Mesendoderm (in vitro differentiated cells): ENCODE measurements at regions not wholly inside any gene's neighbourhood (a gene's known extent, or its start where the extent isn't known, plus 50 kb on each side); places are given as distances from the start of the nearest gene placed in this dataset.

ENCODE experiments used
- DNase-seq: peaks from one replicate; pipeline ENCODE4 v3.0.0; 2013
- H2AK5ac ChIP-seq: 2 replicates; pipeline ENCODE4 v1.6.1; 2013; ENCODE audit warnings: low read length, inconsistent platforms
- H2BK120ac ChIP-seq: 2 replicates; pipeline ENCODE4 v1.6.1; 2013; ENCODE audit warnings: low read depth, mild to moderate bottlenecking, low read length, moderate library complexity, mixed read lengths
- H2BK15ac ChIP-seq: replicated peaks from 2 replicates; pipeline ENCODE4 v1.6.1; 2013; ENCODE audit warnings: low read depth, mild to moderate bottlenecking, moderate library complexity
- H2BK5ac ChIP-seq: 2 replicates; pipeline ENCODE4 v1.6.1; 2013; ENCODE audit warnings: low read length, inconsistent platforms
- H3K18ac ChIP-seq: 2 replicates; pipeline ENCODE4 v1.6.1; 2013; ENCODE audit warnings: mild to moderate bottlenecking, low read length, mixed read lengths
- H3K23ac ChIP-seq: one replicate; pipeline ENCODE4 v1.6.1; 2013; ENCODE audit warnings: low read length
- H3K27ac ChIP-seq: 2 replicates; pipeline ENCODE4 v1.5.1; 2013; ENCODE audit warnings: low read depth, mild to moderate bottlenecking, inconsistent platforms, low read length, moderate library complexity
- H3K27me3 ChIP-seq: 2 replicates; pipeline ENCODE4 v1.6.1; 2013; ENCODE audit warnings: low read length, control low read depth, mild to moderate bottlenecking, inconsistent platforms; ENCODE audit not compliant: insufficient read depth, poor library complexity
- H3K36me3 ChIP-seq: 2 replicates; pipeline ENCODE4 v1.6.1; 2013; ENCODE audit warnings: low read length, inconsistent platforms; ENCODE audit not compliant: control insufficient read depth, insufficient read depth
- H3K4ac ChIP-seq: one replicate; pipeline ENCODE4 v1.6.1; 2013; ENCODE audit warnings: low read depth, mild to moderate bottlenecking, low read length, moderate library complexity
- H3K4me1 ChIP-seq: 2 replicates; pipeline ENCODE4 v1.6.1; 2013; ENCODE audit warnings: low read depth, low read length, inconsistent platforms; ENCODE audit not compliant: control insufficient read depth
- H3K4me2 ChIP-seq: 2 replicates; pipeline ENCODE4 v1.6.1; 2013; ENCODE audit warnings: low read length
- H3K4me3 ChIP-seq: 2 replicates; pipeline ENCODE4 v1.5.1; 2013; ENCODE audit warnings: mild to moderate bottlenecking, low read length
- H3K56ac ChIP-seq: one replicate; pipeline ENCODE4 v1.6.1; 2013; ENCODE audit warnings: low read length
- H3K79me1 ChIP-seq: 2 replicates; pipeline ENCODE4 v1.6.1; 2013; ENCODE audit warnings: low read length, inconsistent platforms
- H3K79me2 ChIP-seq: 2 replicates; pipeline ENCODE4 v1.6.1; 2013; ENCODE audit warnings: mild to moderate bottlenecking, low read length; ENCODE audit not compliant: control insufficient read depth, insufficient read depth
- H3K9ac ChIP-seq: 2 replicates; pipeline ENCODE4 v1.6.1; 2013; ENCODE audit warnings: low read length, inconsistent platforms
- H4K5ac ChIP-seq: one replicate; pipeline ENCODE4 v1.6.1; 2013; ENCODE audit warnings: low read length
- H4K8ac ChIP-seq: one replicate; pipeline ENCODE4 v1.6.1; 2013; ENCODE audit warnings: low read depth, mild to moderate bottlenecking, control low read depth, low read length, moderate library complexity
- whole genome bisulfite sequencing: extraction: QIAGEN DNeasy Blood & Tissue Kit; methylation state at CpG from one replicate; pipeline ENCODE4 v1.1.7; 2013; ENCODE audit warnings: low lambda C conversion rate, missing lambda C conversion rate; ENCODE audit not compliant: insufficient coverage; ENCODE audit errors: extremely low coverage; 5-methylcytosine and 5-hydroxymethylcytosine counted together

GRCh38 chr18:51762373-51762772 lies 564.9 kb upstream of the MEX3C start:
- H3K27me3 ChIP-seq: no peaks in the 10 kb centered on the region
- no peak overlapping the region for H3K4me3 ChIP-seq
- no peaks in the 10 kb centered on the region for H3K79me2 ChIP-seq
- no peak overlapping the region for H3K4ac ChIP-seq
- no CpG with 5 or more reads among the region's 1 CpG for WGBS
- H4K8ac ChIP-seq: no peak overlapping the region
- no peak overlapping the region for H3K4me2 ChIP-seq
- no peak overlapping the region for H4K5ac ChIP-seq
- H2BK15ac ChIP-seq: no peak overlapping the region
- no peaks in the 10 kb centered on the region for H3K36me3 ChIP-seq
- no peaks in the 10 kb centered on the region for H3K4me1 ChIP-seq
- no peak overlapping the region for H2AK5ac ChIP-seq
- H3K9ac ChIP-seq: no peak overlapping the region
- H2BK5ac ChIP-seq: no peak overlapping the region
- no peak for DNase-seq
- no peaks in the 10 kb centered on the region for H3K79me1 ChIP-seq
- H3K23ac ChIP-seq: no peak overlapping the region
- no peak overlapping the region for H3K56ac ChIP-seq
- no peak overlapping the region for H3K27ac ChIP-seq
- H3K18ac ChIP-seq: no peak overlapping the region
- H2BK120ac ChIP-seq: no peak overlapping the region

- H4K5ac ChIP-seq: no peak overlapping the region
- no peak overlapping the region for H3K4me2 ChIP-seq
- no peak overlapping the region for H3K56ac ChIP-seq
- no peaks in the 10 kb centered on the region for H3K27me3 ChIP-seq
- no peak overlapping the region for H3K9ac ChIP-seq
- no peak for DNase-seq
- no peak overlapping the region for H3K4ac ChIP-seq
- H2AK5ac ChIP-seq: no peak overlapping the region
- no peak overlapping the region for H3K27ac ChIP-seq
- H3K23ac ChIP-seq: no peak overlapping the region
- H3K79me1 ChIP-seq: no peaks in the 10 kb centered on the region
- H3K18ac ChIP-seq: no peak overlapping the region
- H2BK15ac ChIP-seq: no peak overlapping the region
- no peak overlapping the region for H2BK120ac ChIP-seq
- no CpG with 5 or more reads among the region's 3 CpGs for WGBS
- H3K4me1 ChIP-seq: no peaks in the 10 kb centered on the region
- no peaks in the 10 kb centered on the region for H3K79me2 ChIP-seq
- no peak overlapping the region for H2BK5ac ChIP-seq
- no peak overlapping the region for H3K4me3 ChIP-seq
- H4K8ac ChIP-seq: no peak overlapping the region
- H3K36me3 ChIP-seq: no peaks in the 10 kb centered on the region
Observed at GRCh38 chr18:51765606-51766360, 568.3 kb upstream of the MEX3C start.

- Histone ChIP-seq H3K27me3 (no peaks in the 10 kb centered on the region), H2AK5ac (no peak overlapping the region), H3K9ac (no peak overlapping the region), H3K79me2 (no peaks in the 10 kb centered on the region), H3K79me1 (no peaks in the 10 kb centered on the region), H3K23ac (no peak overlapping the region), H4K5ac (no peak overlapping the region), H3K4ac (no peak overlapping the region), H3K4me2 (no peak overlapping the region), H3K27ac (no peak overlapping the region), H2BK15ac (no peak overlapping the region), H3K56ac (no peak overlapping the region), H3K4me1 (no peaks in the 10 kb centered on the region), H2BK5ac (no peak overlapping the region), H3K18ac (no peak overlapping the region), H3K36me3 (no peaks in the 10 kb centered on the region), H3K4me3 (no peak overlapping the region), H2BK120ac (no peak overlapping the region), H4K8ac (no peak overlapping the region)
- no CpG with 5 or more reads among the region's 1 CpG for WGBS
- no peak for DNase-seq
Observed at GRCh38 chr18:51767293-51767692, 569.8 kb upstream of the MEX3C start.

GRCh38 chr18:51778115-51778514 lies 561.9 kb upstream of the DCC start:
- H2AK5ac ChIP-seq: no peak overlapping the region
- whole genome bisulfite sequencing: no CpG with 5 or more reads among the region's 4 CpGs
- no peaks in the 10 kb centered on the region for H3K79me2 ChIP-seq
- no peak overlapping the region for H3K4ac ChIP-seq
- H3K27ac ChIP-seq: no peak overlapping the region
- DNase-seq: no peak
- no peak overlapping the region for H3K56ac ChIP-seq
- H3K4me3 ChIP-seq: no peak overlapping the region
- no peak overlapping the region for H4K8ac ChIP-seq
- H2BK15ac ChIP-seq: no peak overlapping the region
- no peak overlapping the region for H3K4me2 ChIP-seq
- H2BK120ac ChIP-seq: no peak overlapping the region
- no peak overlapping the region for H3K18ac ChIP-seq
- H3K79me1 ChIP-seq: no peaks in the 10 kb centered on the region
- H3K27me3 ChIP-seq: no peaks in the 10 kb centered on the region
- H2BK5ac ChIP-seq: no peak overlapping the region
- H3K23ac ChIP-seq: no peak overlapping the region
- no peak overlapping the region for H3K9ac ChIP-seq
- H3K4me1 ChIP-seq: no peaks in the 10 kb centered on the region
- H3K36me3 ChIP-seq: no peaks in the 10 kb centered on the region
- no peak overlapping the region for H4K5ac ChIP-seq

GRCh38 chr18:51789871-51790270 lies 550.1 kb upstream of the DCC start:
- Histone ChIP-seq H3K36me3 (no peaks in the 10 kb centered on the region), H3K18ac (no peak overlapping the region), H3K27ac (no peak overlapping the region), H4K5ac (no peak overlapping the region), H3K79me2 (no peaks in the 10 kb centered on the region), H3K4me3 (no peak overlapping the region), H3K79me1 (no peaks in the 10 kb centered on the region), H3K56ac (no peak overlapping the region), H4K8ac (no peak overlapping the region), H3K23ac (no peak overlapping the region), H2BK5ac (no peak overlapping the region), H2BK15ac (no peak overlapping the region), H2BK120ac (no peak overlapping the region), H3K9ac (no peak overlapping the region), H3K4ac (no peak overlapping the region), H3K4me2 (no peak overlapping the region), H3K4me1 (no peaks in the 10 kb centered on the region), H3K27me3 (peaks cover 2% of the 10 kb centered on the region), H2AK5ac (no peak overlapping the region)
- WGBS: no CpG with 5 or more reads among the region's 1 CpG
- DNase-seq: no peak

GRCh38 chr18:51801514-51801913 lies 538.5 kb upstream of the DCC start:
- no peak overlapping the region for H3K18ac ChIP-seq
- no peak overlapping the region for H3K9ac ChIP-seq
- H4K8ac ChIP-seq: no peak overlapping the region
- no peak overlapping the region for H3K4me2 ChIP-seq
- no peak overlapping the region for H3K4ac ChIP-seq
- H2BK5ac ChIP-seq: no peak overlapping the region
- no peaks in the 10 kb centered on the region for H3K27me3 ChIP-seq
- H2BK15ac ChIP-seq: no peak overlapping the region
- no peak overlapping the region for H3K27ac ChIP-seq
- H3K79me2 ChIP-seq: no peaks in the 10 kb centered on the region
- no peak overlapping the region for H3K56ac ChIP-seq
- H3K23ac ChIP-seq: no peak overlapping the region
- no peak overlapping the region for H2BK120ac ChIP-seq
- H3K36me3 ChIP-seq: no peaks in the 10 kb centered on the region
- no peaks in the 10 kb centered on the region for H3K79me1 ChIP-seq
- no peak overlapping the region for H4K5ac ChIP-seq
- H3K4me3 ChIP-seq: no peak overlapping the region
- no peaks in the 10 kb centered on the region for H3K4me1 ChIP-seq
- DNase-seq: no peak
- H2AK5ac ChIP-seq: no peak overlapping the region
- no CpG with 5 or more reads among the region's 1 CpG for WGBS
